IgD-negative memory B cell (primary cell): ENCODE measurements at regions not wholly inside any gene's neighbourhood (a gene's known extent, or its start where the extent isn't known, plus 50 kb on each side); places are given as distances from the start of the nearest gene placed in this dataset.
"Not testable (repeated sequence)": the region's sequence is repeated elsewhere in the genome, so short reads cannot be mapped to it uniquely, and the experiment has no call there.

Experiments
- H3K27ac Mint-ChIP-seq, 3 donors: one replicate each; pipeline ENCODE4 v1.8.0; 2020 to 2022; ENCODE audit warnings: mild to moderate bottlenecking in 3 of 3, mixed read lengths in 3 of 3, moderate library complexity in 1 of 3
- H3K27me3 Mint-ChIP-seq: one replicate; pipeline ENCODE4 v1.8.0; 2021; ENCODE audit warnings: mixed read lengths
- H3K36me3 Mint-ChIP-seq: one replicate; pipeline ENCODE4 v1.8.0; 2020; ENCODE audit warnings: mild to moderate bottlenecking, mixed read lengths
- H3K4me1 Mint-ChIP-seq, 3 donors: one replicate each; pipeline ENCODE4 v1.8.0; 2020 to 2022; ENCODE audit warnings: mixed read lengths in 3 of 3, mild to moderate bottlenecking in 1 of 3
- H3K4me3 Mint-ChIP-seq, 4 donors: one replicate each; pipeline ENCODE4 v1.8.0; 2020 to 2022; ENCODE audit warnings: mild to moderate bottlenecking in 4 of 4, mixed read lengths in 4 of 4, moderate library complexity in 3 of 4
- H3K9me3 Mint-ChIP-seq, 3 donors: one replicate each; pipeline ENCODE4 v1.8.0; 2020 to 2021; ENCODE audit warnings: mixed read lengths in 3 of 3, mild to moderate bottlenecking in 1 of 3

- H3K4me3 Mint-ChIP-seq = no peak overlapping the region
- no peaks in the 10 kb centered on the region for H3K27me3 Mint-ChIP-seq
- H3K9me3 Mint-ChIP-seq = no peaks in the 10 kb centered on the region
- H3K27ac Mint-ChIP-seq = no peak overlapping the region
- H3K4me1 Mint-ChIP-seq = peaks cover 10 to 23% (median 15%) of the 10 kb centered on the region in 3 donors
- peaks cover 3% of the 10 kb centered on the region for H3K36me3 Mint-ChIP-seq
Measured at GRCh38 chr10:60542657-60543056, 153.0 kb upstream of the ANK3 start.

GRCh38 chr10:60541451-60541850 is 151.8 kb upstream of the ANK3 start:
- Mint-ChIP-seq H3K9me3 (no peaks in the 10 kb centered on the region), H3K27me3 (no peaks in the 10 kb centered on the region), H3K27ac (no peak overlapping the region), H3K4me3 (no peak overlapping the region), H3K36me3 (peaks cover 3% of the 10 kb centered on the region), H3K4me1 (peaks cover 10 to 25% (median 20%) of the 10 kb centered on the region in 3 donors)

DNA sequence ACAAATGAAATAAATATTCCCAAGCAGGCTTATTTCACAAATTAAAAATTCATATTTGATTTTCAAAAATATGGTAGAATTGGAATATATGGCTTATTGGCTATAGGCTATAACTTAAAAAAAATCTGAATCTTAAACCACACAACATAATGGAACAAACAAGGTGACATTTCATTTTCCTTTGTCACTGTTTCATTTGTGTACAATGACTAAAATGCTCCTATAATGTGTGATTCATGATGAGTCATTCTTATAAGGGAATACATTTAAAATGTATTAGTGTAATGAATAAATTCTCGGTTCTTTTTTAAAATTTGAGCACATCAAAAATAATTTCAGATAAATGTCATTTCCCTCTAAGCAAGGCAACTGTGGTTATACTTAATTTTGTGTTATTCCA is 148.0 kb upstream of the ANK3 start:
- Mint-ChIP-seq H3K4me3 (no peak overlapping the region), H3K36me3 (peaks cover 5% of the 10 kb centered on the region), H3K9me3 (no peaks in the 10 kb centered on the region), H3K27ac (no peak overlapping the region), H3K27me3 (no peaks in the 10 kb centered on the region), H3K4me1 (peaks cover 6 to 40% (median 32%) of the 10 kb centered on the region in 3 donors)

- Mint-ChIP-seq H3K4me1 (peaks cover 5 to 33% (median 32%) of the 10 kb centered on the region in 3 donors), H3K4me3 (no peak overlapping the region), H3K27me3 (no peaks in the 10 kb centered on the region), H3K9me3 (no peaks in the 10 kb centered on the region), H3K27ac (no peak overlapping the region), H3K36me3 (peaks cover 5% of the 10 kb centered on the region)
Measured at GRCh38 chr10:60536529-60537114, 146.9 kb upstream of the ANK3 start.

DNA sequence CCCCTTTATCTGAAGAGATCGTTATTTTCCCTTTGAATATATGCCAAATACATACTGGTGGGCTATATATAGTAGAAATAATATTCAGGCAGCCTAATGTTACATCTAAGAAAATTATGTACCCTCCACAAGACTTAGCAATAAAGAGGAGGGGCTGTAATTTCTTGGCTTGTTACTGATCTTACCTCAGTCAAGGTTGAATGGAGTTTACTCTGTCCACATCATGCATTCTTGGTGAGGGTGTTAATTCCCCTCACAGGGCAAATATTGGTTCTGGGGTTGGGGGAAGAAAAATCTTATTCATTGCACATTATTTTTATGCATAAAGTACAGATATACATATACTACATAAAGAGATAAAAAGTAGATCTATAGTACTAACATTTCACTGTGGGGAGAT is 145.8 kb upstream of the ANK3 start:
- peaks cover 5% of the 10 kb centered on the region for H3K36me3 Mint-ChIP-seq
- peaks cover 3 to 26% (median 25%) of the 10 kb centered on the region in 3 donors for H3K4me1 Mint-ChIP-seq
- peak overlapping the region in 1 of 3 donors; percentile 68 for H3K27ac Mint-ChIP-seq
- H3K27me3 Mint-ChIP-seq = no peaks in the 10 kb centered on the region
- H3K4me3 Mint-ChIP-seq = peak overlapping the region in 1 of 4 donors; percentile 34
- H3K9me3 Mint-ChIP-seq = no peaks in the 10 kb centered on the region

- H3K36me3 Mint-ChIP-seq = peaks cover 5% of the 10 kb centered on the region
- H3K27me3 Mint-ChIP-seq = no peaks in the 10 kb centered on the region
- H3K4me1 Mint-ChIP-seq = peaks cover 3 to 25% (median 23%) of the 10 kb centered on the region in 3 donors
- H3K27ac Mint-ChIP-seq = peak overlapping the region in 1 of 3 donors; percentile 68
- no peaks in the 10 kb centered on the region for H3K9me3 Mint-ChIP-seq
- H3K4me3 Mint-ChIP-seq = peak overlapping the region in 1 of 4 donors; percentile 34
Measured at GRCh38 chr10:60534761-60535389, 145.2 kb upstream of the ANK3 start.

- Mint-ChIP-seq H3K27ac (no peak overlapping the region), H3K9me3 (no peaks in the 10 kb centered on the region)
Measured at GRCh38 chr10:60532696-60533468, 143.2 kb upstream of the ANK3 start.

GRCh38 chr10:60531006-60531405 is 141.3 kb upstream of the ANK3 start:
- Mint-ChIP-seq H3K27ac (no peak overlapping the region), H3K4me3 (no peak overlapping the region), H3K36me3 (peaks cover 4% of the 10 kb centered on the region), H3K4me1 (peaks cover 0 to 12% (median 8%) of the 10 kb centered on the region in 3 donors), H3K9me3 (no peaks in the 10 kb centered on the region), H3K27me3 (no peaks in the 10 kb centered on the region)

More at GRCh38 chr10:60532696-60533468, 143.2 kb upstream of the ANK3 start:
- Mint-ChIP-seq H3K4me1 (peaks cover 0 to 17% (median 17%) of the 10 kb centered on the region in 3 donors), H3K4me3 (peak overlapping the region in 1 of 4 donors; percentile 9), H3K27me3 (no peaks in the 10 kb centered on the region), H3K36me3 (peaks cover 4% of the 10 kb centered on the region)

DNA sequence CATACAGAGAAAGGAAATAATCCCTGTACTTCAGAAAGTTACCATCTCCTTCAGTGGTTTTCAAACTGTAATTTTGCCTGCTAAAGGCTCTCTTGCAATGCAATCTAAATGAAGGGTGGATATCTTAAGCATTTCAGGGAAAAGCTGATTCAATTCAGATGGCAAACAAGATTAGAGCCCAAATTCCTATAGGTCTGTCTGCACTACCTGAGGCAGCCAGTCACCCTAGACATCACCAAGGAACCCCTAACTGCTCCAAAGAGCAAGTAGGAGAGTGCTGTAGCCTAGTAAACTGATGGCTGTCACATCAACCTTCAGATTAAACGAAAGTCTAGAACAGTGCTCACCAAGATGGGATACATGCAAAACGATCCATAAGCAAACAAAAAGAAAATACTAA is 138.0 kb upstream of the ANK3 start:
- Mint-ChIP-seq H3K27ac (no peak overlapping the region), H3K4me1 (no peaks in the 10 kb centered on the region), H3K9me3 (peaks cover 1 to 10% (median 3%) of the 10 kb centered on the region in 3 donors), H3K4me3 (no peak overlapping the region), H3K36me3 (no peaks in the 10 kb centered on the region), H3K27me3 (no peaks in the 10 kb centered on the region)

GRCh38 chr10:60525716-60526585 is 136.3 kb upstream of the ANK3 start:
- Mint-ChIP-seq H3K9me3 (peaks cover 1 to 10% (median 3%) of the 10 kb centered on the region in 3 donors), H3K4me3 (no peak overlapping the region), H3K27me3 (no peaks in the 10 kb centered on the region), H3K27ac (no peak overlapping the region), H3K36me3 (peaks cover 2% of the 10 kb centered on the region), H3K4me1 (no peaks in the 10 kb centered on the region)

- no peaks in the 10 kb centered on the region for H3K27me3 Mint-ChIP-seq
- no peak overlapping the region for H3K4me3 Mint-ChIP-seq
- peaks cover 5% of the 10 kb centered on the region for H3K36me3 Mint-ChIP-seq
- H3K9me3 Mint-ChIP-seq = peaks cover 1 to 13% (median 6%) of the 10 kb centered on the region in 3 donors
- no peak overlapping the region for H3K27ac Mint-ChIP-seq
- H3K4me1 Mint-ChIP-seq = no peaks in the 10 kb centered on the region
Measured at GRCh38 chr10:60524541-60524940, 134.9 kb upstream of the ANK3 start.

DNA sequence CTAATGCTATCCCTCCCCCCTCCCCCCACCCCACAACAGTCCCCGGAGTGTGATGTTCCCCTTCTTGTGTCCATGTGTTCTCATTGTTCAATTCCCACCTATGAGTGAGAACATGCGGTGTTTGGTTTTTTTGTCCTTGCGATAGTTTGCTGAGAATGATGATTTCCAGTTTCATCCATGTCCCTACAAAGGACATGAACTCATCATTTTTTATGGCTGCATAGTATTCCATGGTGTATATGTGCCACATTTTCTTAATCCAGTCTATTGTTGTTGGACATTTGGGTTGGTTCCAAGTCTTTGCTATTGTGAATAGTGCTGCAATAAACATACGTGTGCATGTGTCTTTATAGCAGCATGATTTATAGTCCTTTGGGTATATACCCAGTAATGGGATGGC is 133.7 kb upstream of the ANK3 start:
- not testable (repeated sequence) for H3K27me3 Mint-ChIP-seq, H3K4me3 Mint-ChIP-seq, H3K36me3 Mint-ChIP-seq, H3K27ac Mint-ChIP-seq, H3K4me1 Mint-ChIP-seq
- H3K9me3 Mint-ChIP-seq = peaks cover 1 to 13% (median 6%) of the 10 kb centered on the region in 3 donors

- H3K27ac Mint-ChIP-seq = no peak overlapping the region
- peaks cover 5% of the 10 kb centered on the region for H3K36me3 Mint-ChIP-seq
- H3K4me1 Mint-ChIP-seq = peaks cover 0 to 1% (median 0%) of the 10 kb centered on the region in 3 donors
- H3K9me3 Mint-ChIP-seq = peaks cover 1 to 13% (median 6%) of the 10 kb centered on the region in 3 donors
- H3K27me3 Mint-ChIP-seq = no peaks in the 10 kb centered on the region
- H3K4me3 Mint-ChIP-seq = no peak overlapping the region
Measured at GRCh38 chr10:60522617-60523016, 132.9 kb upstream of the ANK3 start.

DNA sequence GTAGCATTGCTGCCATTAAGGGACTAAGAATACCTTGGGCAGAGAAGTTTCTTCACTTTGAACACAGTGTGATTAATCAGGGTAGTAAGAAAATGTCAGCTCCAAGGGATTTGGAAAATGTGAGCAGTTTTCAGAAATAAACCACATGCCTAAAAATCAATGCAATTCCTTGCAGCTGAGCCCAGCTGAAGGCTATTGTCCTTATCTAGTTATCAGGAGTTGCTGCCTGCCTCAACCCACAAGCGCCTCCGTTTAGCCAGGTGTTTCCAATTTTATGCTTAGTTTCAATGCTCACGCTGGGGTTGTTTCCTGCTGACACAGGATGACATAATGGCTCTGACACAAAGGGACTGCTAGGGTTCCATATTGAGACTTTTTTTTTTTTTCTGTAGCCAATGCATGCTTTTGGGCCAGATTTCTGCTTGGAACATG is 132.3 kb upstream of the ANK3 start:
- Mint-ChIP-seq H3K4me1 (peaks cover 0 to 1% (median 0%) of the 10 kb centered on the region in 3 donors), H3K36me3 (peaks cover 5% of the 10 kb centered on the region), H3K27me3 (no peaks in the 10 kb centered on the region), H3K27ac (no peak overlapping the region), H3K4me3 (no peak overlapping the region), H3K9me3 (peaks cover 1 to 13% (median 6%) of the 10 kb centered on the region in 3 donors)
